Esophagus muscularis mucosa (tissue), 4 donors: ENCODE measurements at regions not wholly inside any gene's neighbourhood (a gene's known extent, or its start where the extent isn't known, plus 50 kb on each side); places are given as distances from the start of the nearest gene placed in this dataset.

ENCODE experiments used
- DNase-seq: peaks from one replicate; pipeline ENCODE4 v3.0.0-alpha.2; 2017; ENCODE audit errors: extremely low spot score
- H3K27ac ChIP-seq, 4 donors: fragments of 200-600 bp; sonication (generic); replicated peaks in 1 of 4; 1 replicate in 3 of 4; 2 replicates in 1 of 4; pipeline ENCODE4 v1.5.1; 2016 to 2019; ENCODE audit warnings: mild to moderate bottlenecking in 1 of 4
- H3K27me3 ChIP-seq, 4 donors: fragments of 200-600 bp; sonication (generic); one replicate each; pipeline versions ENCODE4 v1.5.1 to v1.6.0; 2016 to 2019
- H3K36me3 ChIP-seq, 4 donors: fragments of 200-600 bp; sonication (generic); one replicate each; pipeline ENCODE4 v1.5.1; 2016 to 2019
- H3K4me1 ChIP-seq, 4 donors: fragments of 200-600 bp; sonication (generic); one replicate each; pipeline ENCODE4 v1.5.1; 2016 to 2019
- H3K4me3 ChIP-seq, 4 donors: fragments of 200-600 bp; sonication (generic); 1 replicate in 2 of 4; 2 replicates in 2 of 4; pipeline ENCODE4 v1.5.1; 2016 to 2019; ENCODE audit warnings: mild to moderate bottlenecking in 4 of 4, moderate library complexity in 1 of 4
- H3K9me3 ChIP-seq, 4 donors: fragments of 200-600 bp; sonication (generic); 1 replicate in 3 of 4; 2 replicates in 1 of 4; pipeline ENCODE4 v1.5.1; 2016 to 2019
- CTCF ChIP-seq, 3 experiments: fragments of 200-600 bp in 2 of 3; fragments of 450-650 bp in 1 of 3; sonication (generic) in 2 of 3; IDR thresholded peaks; one replicate each; pipeline ENCODE4 v1.5.1; 2017 to 2019; ENCODE audit warnings: antibody characterized with exemption in 3 of 3, mild to moderate bottlenecking in 2 of 3, moderate library complexity in 1 of 3
- EP300 ChIP-seq: sonication (generic); formaldehyde crosslinking; IDR thresholded peaks from one replicate; pipeline ENCODE4 v1.6.1; 2017; ENCODE audit warnings: antibody characterized with exemption
- POLR2A ChIP-seq: fragments of 450-650 bp; IDR thresholded peaks from one replicate; pipeline ENCODE4 v1.6.1; 2017; ENCODE audit warnings: antibody characterized with exemption, moderate library complexity, mild to moderate bottlenecking, low read depth
- POLR2AphosphoS5 ChIP-seq, 2 donors: sonication (generic); formaldehyde crosslinking; IDR thresholded peaks; one replicate each; pipeline ENCODE4 v1.6.1; 2017; ENCODE audit warnings: antibody characterized with exemption in 2 of 2
- WGBS: methylation state at CpG from one replicate; pipeline ENCODE4 v1.1.5; 2018; 5-methylcytosine and 5-hydroxymethylcytosine counted together
- intact Hi-C: fragments of 100-400 bp; cut with DNase I; formaldehyde crosslinking; loops from one replicate; pipeline ENCODE4 v1.15.1; 2023

- no peak overlapping the region for H3K4me3 ChIP-seq
- H3K4me1 ChIP-seq, result no peaks in the 10 kb centered on the region
- no peaks in the 10 kb centered on the region for H3K9me3 ChIP-seq
- no peak for DNase-seq
- no peak overlapping the region for H3K27ac ChIP-seq
- no peaks in the 10 kb centered on the region for H3K36me3 ChIP-seq
- intact Hi-C loops, result no loop called here
- TF ChIP-seq POLR2AphosphoS5 (IDR thresholded peaks at IDR 0.05), result no peak
- no peaks in the 10 kb centered on the region for H3K27me3 ChIP-seq
Measured at GRCh38 chr2:188675391-188676009, 298.7 kb upstream of the COL3A1 start.

DNA sequence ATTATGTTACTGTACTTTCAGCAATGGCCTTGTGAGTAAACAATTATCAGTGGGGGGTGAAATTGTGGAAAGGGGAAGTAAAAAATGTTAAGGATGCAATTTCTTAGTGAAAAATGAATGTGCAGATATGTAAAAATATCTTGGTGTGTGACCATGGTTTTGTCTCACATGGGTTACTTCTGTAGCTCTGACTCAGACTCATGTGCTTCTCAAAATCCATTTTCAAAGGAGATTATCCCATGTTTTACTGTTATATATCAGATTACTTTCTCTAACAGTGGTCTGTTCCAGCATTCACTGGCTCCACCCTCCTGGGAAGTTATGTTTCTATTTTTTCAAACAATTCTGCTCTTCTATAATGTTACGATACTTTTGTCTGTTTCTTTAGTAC is 298.2 kb upstream of the COL3A1 start:
- no peak overlapping the region for H3K27ac ChIP-seq
- WGBS, result 93% methylated on average over 1 of the region's 1 CpG
- no peaks in the 10 kb centered on the region for H3K27me3 ChIP-seq
- TF ChIP-seq CTCF (IDR thresholded peaks at IDR 0.05) (no peak), POLR2AphosphoS5 (IDR thresholded peaks at IDR 0.05) (no peak), EP300 (no peak), POLR2A (no peak)
- no peak overlapping the region for H3K4me3 ChIP-seq
- no peaks in the 10 kb centered on the region for H3K36me3 ChIP-seq
- no peak for DNase-seq
- intact Hi-C loops, result no loop called here
- no peaks in the 10 kb centered on the region for H3K4me1 ChIP-seq
- H3K9me3 ChIP-seq, result no peaks in the 10 kb centered on the region

DNA sequence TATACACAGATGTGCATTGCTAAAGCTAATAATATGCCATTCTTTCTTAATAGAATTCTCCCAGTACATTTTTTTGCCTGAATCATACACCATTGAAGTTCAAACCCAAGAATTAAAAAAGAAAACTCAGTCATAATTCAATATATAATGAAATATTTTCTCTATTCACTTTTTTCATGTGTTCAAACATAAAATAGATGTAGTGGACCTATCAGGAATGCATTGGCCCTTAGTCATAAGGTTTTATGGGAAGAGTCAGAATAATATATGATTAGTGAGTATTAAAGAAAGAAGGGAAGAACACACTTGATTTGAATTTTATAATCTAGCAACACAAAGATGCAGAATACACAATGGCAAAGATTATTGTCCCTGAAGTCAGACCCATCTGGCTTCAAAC is 297.0 kb upstream of the COL3A1 start:
- Histone ChIP-seq H3K9me3 (no peaks in the 10 kb centered on the region), H3K4me3 (no peak overlapping the region), H3K36me3 (no peaks in the 10 kb centered on the region), H3K27ac (no peak overlapping the region), H3K4me1 (no peaks in the 10 kb centered on the region), H3K27me3 (no peaks in the 10 kb centered on the region)
- no peak for TF ChIP-seq POLR2A
- no peak for TF ChIP-seq EP300
- TF ChIP-seq POLR2AphosphoS5 (IDR thresholded peaks at IDR 0.05), result no peak
- no peak for TF ChIP-seq CTCF (IDR thresholded peaks at IDR 0.05)
- DNase-seq, result no peak
- intact Hi-C loops, result no loop called here

GRCh38 chr2:188678882-188679281 is 295.3 kb upstream of the COL3A1 start:
- Histone ChIP-seq H3K4me3 (no peak overlapping the region), H3K36me3 (no peaks in the 10 kb centered on the region), H3K27me3 (no peaks in the 10 kb centered on the region), H3K27ac (no peak overlapping the region), H3K4me1 (no peaks in the 10 kb centered on the region), H3K9me3 (no peaks in the 10 kb centered on the region)
- WGBS, result 70% methylated on average over 2 of the region's 2 CpGs
- DNase-seq, result no peak
- intact Hi-C loops, result no loop called here
- TF ChIP-seq POLR2A (no peak), CTCF (IDR thresholded peaks at IDR 0.05) (no peak), POLR2AphosphoS5 (IDR thresholded peaks at IDR 0.05) (no peak), EP300 (no peak)

- H3K4me3 ChIP-seq, result no peak overlapping the region
- no peak for TF ChIP-seq POLR2A
- TF ChIP-seq EP300, result no peak
- TF ChIP-seq CTCF (IDR thresholded peaks at IDR 0.05), result no peak
- TF ChIP-seq POLR2AphosphoS5 (IDR thresholded peaks at IDR 0.05), result no peak
- WGBS, result 70% methylated on average over 1 of the region's 1 CpG
- no peaks in the 10 kb centered on the region for H3K27me3 ChIP-seq
- H3K36me3 ChIP-seq, result no peaks in the 10 kb centered on the region
- peaks cover 0 to 4% (median 0%) of the 10 kb centered on the region in 4 donors for H3K9me3 ChIP-seq
- DNase-seq, result no peak
- no peaks in the 10 kb centered on the region for H3K4me1 ChIP-seq
- no peak overlapping the region for H3K27ac ChIP-seq
- intact Hi-C loops, result no loop called here
Measured at GRCh38 chr2:188682838-188683237, 291.3 kb upstream of the COL3A1 start.
